ENCODE measurements at regions not wholly inside any gene's neighbourhood (a gene's known extent, or its start where the extent isn't known, plus 50 kb on each side); places are given as distances from the start of the nearest gene placed in this dataset.

DNA sequence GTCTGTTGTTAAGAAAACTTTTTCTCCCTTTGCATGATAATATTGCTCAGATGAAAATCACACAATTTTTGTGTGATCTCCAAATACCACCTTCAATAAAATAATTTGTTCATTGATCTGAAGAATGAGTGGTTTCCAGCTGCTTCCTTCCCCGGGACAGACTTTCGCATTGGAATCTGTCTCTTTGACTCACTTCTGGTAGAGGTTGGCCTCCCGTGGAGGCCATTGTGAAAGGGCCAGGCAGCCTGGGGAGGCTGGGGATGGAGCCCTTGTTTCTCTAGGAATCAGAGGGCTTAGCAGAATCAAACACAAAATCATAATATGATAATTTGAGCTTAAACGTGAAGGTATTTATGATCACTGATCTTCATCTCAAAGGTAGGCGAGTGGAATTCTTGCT lies 135.0 kb upstream of the ZNF536 start (continued):
- TF ChIP-seq, protein P1, sequence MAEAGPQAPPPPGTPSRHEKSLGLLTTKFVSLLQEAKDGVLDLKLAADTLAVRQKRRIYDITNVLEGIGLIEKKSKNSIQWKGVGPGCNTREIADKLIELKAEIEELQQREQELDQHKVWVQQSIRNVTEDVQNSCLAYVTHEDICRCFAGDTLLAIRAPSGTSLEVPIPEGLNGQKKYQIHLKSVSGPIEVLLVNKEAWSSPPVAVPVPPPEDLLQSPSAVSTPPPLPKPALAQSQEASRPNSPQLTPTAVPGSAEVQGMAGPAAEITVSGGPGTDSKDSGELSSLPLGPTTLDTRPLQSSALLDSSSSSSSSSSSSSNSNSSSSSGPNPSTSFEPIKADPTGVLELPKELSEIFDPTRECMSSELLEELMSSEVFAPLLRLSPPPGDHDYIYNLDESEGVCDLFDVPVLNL (CRISPR knock-in tag; IDR thresholded peaks at IDR 0.05; ENCODE audit: low read depth), result no peak
- TF ChIP-seq POLR2AphosphoS5 (IDR thresholded peaks at IDR 0.05; ENCODE audit: control insufficient read depth, insufficient read depth, low read depth, low read length), result no peak
- TF ChIP-seq U2AF2 (optimal IDR thresholded peaks at IDR 0.05; ENCODE audit: low read depth, low read length), result no peak

GRCh38 chr19:30240904-30241695 lies 131.1 kb upstream of the ZNF536 start:
- Histone ChIP-seq H3K4me1 (replicated peaks in 1 of 2; ENCODE audit: control insufficient read depth in 2 of 2, insufficient read depth in 2 of 2, low read length in 2 of 2) (no peaks in the 10 kb centered on the region), H2AFZ (ENCODE audit: low read depth, low read length) (no peak overlapping the region), H3K9me1 (ENCODE audit: control insufficient read depth, insufficient read depth, low read length) (no peaks in the 10 kb centered on the region), H3K36me3 (ENCODE audit: control insufficient read depth, insufficient read depth, low read length) (no peaks in the 10 kb centered on the region), H3K9me3 (replicated peaks; ENCODE audit: control insufficient read depth, insufficient read depth, low read depth, low read length) (no peaks in the 10 kb centered on the region), H3K9ac (ENCODE audit: insufficient read depth in 1 of 2, low read depth in 2 of 2, low read length in 2 of 2) (no peak overlapping the region), H3K4me3 (no peak overlapping the region), H3K27me3 (ENCODE audit: control insufficient read depth in 2 of 2, insufficient read depth in 2 of 2, low read length in 2 of 2) (peaks cover 0 to 9% of the 10 kb centered on the region in 2 experiments; a peak in 1 of 5 replicates), H3K4me2 (ENCODE audit: insufficient read depth, low read length) (no peak overlapping the region), H3K27ac (ENCODE audit: extremely low read depth, low read depth, low read length) (no peak overlapping the region), H3K79me2 (ENCODE audit: control insufficient read depth, insufficient read depth, low read length) (no peaks in the 10 kb centered on the region), H4K20me1 (replicated peaks; ENCODE audit: control insufficient read depth, insufficient read depth, low read length) (no peaks in the 10 kb centered on the region; the same call in 1 of the 2 replicates)
- intact Hi-C loops (cut with micrococcal nuclease), result no loop called here
- DNase-seq (ENCODE audit: extremely low read depth in 1 of 4, low spot score in 3 of 4) (no peak), FAIRE-seq (no peak), ATAC-seq (no peak)
- ChIA-PET CTCF (ENCODE audit: low intra/inter-chr PET ratio) (no interaction called here), POLR2A (interaction anchor here (0.7 kb wide), 1 partner anchor 1732 kb away, joined by 3 read pairs; no protein-coding TSS in a partner anchor)
- no TSS peak for BruUV-seq (replicated peaks)
- in situ Hi-C loops (cut with MboI), result no loop called here
- WGBS (ENCODE audit: insufficient coverage, low coverage, missing lambda C conversion rate), result 2% methylated on average over 9 of the region's 9 CpGs
- no peak for TF ChIP-seq RERE (CRISPR knock-in tag; IDR thresholded peaks at IDR 0.05; ENCODE audit: borderline replicate concordance)
- TF ChIP-seq MXD1 (CRISPR knock-in tag; IDR thresholded peaks at IDR 0.05; ENCODE audit: borderline replicate concordance, poor library complexity, severe bottlenecking), result no peak
- no peak for TF ChIP-seq U2AF2 (optimal IDR thresholded peaks at IDR 0.05; ENCODE audit: low read depth, low read length)
- no peak for TF ChIP-seq CHD4 (IDR thresholded peaks at IDR 0.05; ENCODE audit: insufficient read depth, insufficient replicate concordance, low read depth, low read length, poor library complexity, severe bottlenecking)
- no peak for TF ChIP-seq PHF8 (IDR thresholded peaks at IDR 0.05; ENCODE audit: borderline replicate concordance, low read length)
- TF ChIP-seq, protein P2, sequence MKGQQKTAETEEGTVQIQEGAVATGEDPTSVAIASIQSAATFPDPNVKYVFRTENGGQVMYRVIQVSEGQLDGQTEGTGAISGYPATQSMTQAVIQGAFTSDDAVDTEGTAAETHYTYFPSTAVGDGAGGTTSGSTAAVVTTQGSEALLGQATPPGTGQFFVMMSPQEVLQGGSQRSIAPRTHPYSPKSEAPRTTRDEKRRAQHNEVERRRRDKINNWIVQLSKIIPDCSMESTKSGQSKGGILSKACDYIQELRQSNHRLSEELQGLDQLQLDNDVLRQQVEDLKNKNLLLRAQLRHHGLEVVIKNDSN (CRISPR knock-in tag; IDR thresholded peaks at IDR 0.05), result no peak
- no peak for TF ChIP-seq NFIX (CRISPR knock-in tag; IDR thresholded peaks at IDR 0.05; ENCODE audit: low read depth)
- TF ChIP-seq CBX3 (IDR thresholded peaks at IDR 0.05; ENCODE audit: borderline replicate concordance in 1 of 2, low read length in 2 of 2), result no peak

All from K562 (cell line).